H9 (cell line): ENCODE measurements at regions not wholly inside any gene's neighbourhood (a gene's known extent, or its start where the extent isn't known, plus 50 kb on each side); places are given as distances from the start of the nearest gene placed in this dataset.

ENCODE experiments used
- DNase-seq: peaks from one replicate; pipeline ENCODE4 v3.0.0-alpha.2; 2017
- H2AFZ ChIP-seq: one replicate; pipeline ENCODE4 v1.6.1; 2013; ENCODE audit warnings: mild to moderate bottlenecking, low read length, control low read depth, moderate library complexity
- H2AK5ac ChIP-seq: 2 replicates; pipeline ENCODE4 v1.6.1; 2013; ENCODE audit warnings: low read length, control low read depth, mixed read lengths; ENCODE audit not compliant: insufficient read length
- H2BK120ac ChIP-seq: one replicate; pipeline ENCODE4 v1.6.1; 2013; ENCODE audit warnings: low read depth, mild to moderate bottlenecking, low read length, control low read depth, inconsistent platforms; ENCODE audit not compliant: poor library complexity, severe bottlenecking
- H2BK12ac ChIP-seq: 2 replicates; pipeline ENCODE4 v1.6.1; 2013; ENCODE audit warnings: low read length, control low read depth, mixed read lengths, low read depth; ENCODE audit not compliant: insufficient read length
- H2BK15ac ChIP-seq: 2 replicates; pipeline ENCODE4 v1.6.1; 2013; ENCODE audit warnings: low read depth, low read length, control low read depth
- H2BK20ac ChIP-seq: one replicate; pipeline ENCODE4 v1.6.1; 2013; ENCODE audit warnings: low read depth, mild to moderate bottlenecking, low read length, control low read depth, inconsistent platforms; ENCODE audit not compliant: poor library complexity, severe bottlenecking
- H2BK5ac ChIP-seq: 2 replicates; pipeline ENCODE4 v1.6.1; 2013; ENCODE audit warnings: low read length, control low read depth, mixed read lengths; ENCODE audit not compliant: insufficient read length
- H3K14ac ChIP-seq: 2 replicates; pipeline ENCODE4 v1.6.1; 2013; ENCODE audit warnings: low read length, control low read depth; ENCODE audit not compliant: insufficient read depth
- H3K18ac ChIP-seq: 2 replicates; pipeline ENCODE4 v1.6.1; 2013; ENCODE audit warnings: low read depth, mild to moderate bottlenecking, mixed read lengths, low read length, control low read depth; ENCODE audit not compliant: insufficient read length
- H3K23ac ChIP-seq: 2 replicates; pipeline ENCODE4 v1.6.1; 2013; ENCODE audit warnings: low read length, control low read depth, mixed read lengths, low read depth; ENCODE audit not compliant: insufficient read length
- H3K23me2 ChIP-seq: 2 replicates; pipeline ENCODE4 v1.6.1; 2013; ENCODE audit warnings: low read depth, mild to moderate bottlenecking, mixed read lengths, low read length, control low read depth; ENCODE audit not compliant: insufficient read length, poor library complexity, severe bottlenecking
- H3K27ac ChIP-seq: 2 replicates; pipeline ENCODE4 v1.5.1; 2013; ENCODE audit warnings: low read length, control low read depth, mixed read lengths, low read depth; ENCODE audit not compliant: insufficient read length
- H3K27me3 ChIP-seq: 2 replicates; pipeline ENCODE4 v1.6.1; 2013; ENCODE audit warnings: low read length, control low read depth, inconsistent platforms; ENCODE audit not compliant: insufficient read depth
- H3K4ac ChIP-seq: 2 replicates; pipeline ENCODE4 v1.6.1; 2013; ENCODE audit warnings: low read depth, mild to moderate bottlenecking, control low read depth, inconsistent platforms, low read length, moderate library complexity
- H3K4me1 ChIP-seq: 2 replicates; pipeline ENCODE4 v1.6.1; 2013; ENCODE audit warnings: low read length, control low read depth, inconsistent platforms; ENCODE audit not compliant: insufficient read depth
- H3K4me2 ChIP-seq: 2 replicates; pipeline ENCODE4 v1.6.1; 2013; ENCODE audit warnings: low read length, control low read depth, mixed read lengths; ENCODE audit not compliant: insufficient read length, insufficient read depth
- H3K56ac ChIP-seq: 2 replicates; pipeline ENCODE4 v1.6.1; 2013; ENCODE audit warnings: low read depth, mild to moderate bottlenecking, mixed read lengths, low read length, control low read depth; ENCODE audit not compliant: insufficient read length
- H3K79me1 ChIP-seq: 2 replicates; pipeline ENCODE4 v1.6.1; 2013; ENCODE audit warnings: low read depth, mild to moderate bottlenecking, moderate library complexity, low read length, control low read depth, inconsistent platforms; ENCODE audit not compliant: insufficient read depth, poor library complexity, severe bottlenecking
- H3K79me2 ChIP-seq: 2 replicates; pipeline ENCODE4 v1.6.1; 2013; ENCODE audit warnings: low read length, control low read depth, inconsistent platforms; ENCODE audit not compliant: insufficient read depth
- H3K9ac ChIP-seq: 2 replicates; pipeline ENCODE4 v1.6.1; 2013; ENCODE audit warnings: low read length, control low read depth, mixed read lengths; ENCODE audit not compliant: insufficient read length; ENCODE audit errors: extremely low read depth
- H3K9me3 ChIP-seq: one replicate; pipeline ENCODE4 v1.6.1; 2013; ENCODE audit warnings: low read depth, low read length, inconsistent platforms; ENCODE audit not compliant: control insufficient read depth
- H3T11ph ChIP-seq: one replicate; pipeline ENCODE4 v1.6.1; 2013; ENCODE audit warnings: mild to moderate bottlenecking, low read length, control low read depth, inconsistent platforms
- H4K20me1 ChIP-seq: one replicate; pipeline ENCODE4 v1.6.1; 2013; ENCODE audit not compliant: control insufficient read depth, insufficient read length, insufficient read depth
- H4K5ac ChIP-seq: 2 replicates; pipeline ENCODE4 v1.6.1; 2013; ENCODE audit warnings: low read depth, mild to moderate bottlenecking, mixed read lengths, low read length, control low read depth; ENCODE audit not compliant: insufficient read length
- H4K8ac ChIP-seq: replicated peaks from 2 replicates; pipeline ENCODE4 v1.6.1; 2013; ENCODE audit warnings: low read length, control low read depth, mixed read lengths, low read depth; ENCODE audit not compliant: insufficient read length
- H4K91ac ChIP-seq: 2 replicates; pipeline ENCODE4 v1.6.1; 2013; ENCODE audit warnings: low read depth, mild to moderate bottlenecking, moderate library complexity, mixed read lengths, low read length, control low read depth; ENCODE audit not compliant: insufficient read length
- H3K27ac Mint-ChIP-seq, 3 experiments: 2 replicates in 2 of 3; 3 replicates in 1 of 3; pipeline ENCODE4 v1.8.0; 2020 to 2021; ENCODE audit warnings: mixed read lengths in 3 of 3, mild to moderate bottlenecking in 1 of 3, moderate library complexity in 1 of 3
- H3K27me3 Mint-ChIP-seq: 2 replicates; pipeline ENCODE4 v1.8.0; 2021; ENCODE audit warnings: low read depth, mild to moderate bottlenecking, moderate library complexity, mixed read lengths
- H3K36me3 Mint-ChIP-seq, 3 experiments: 2 replicates in 2 of 3; 3 replicates in 1 of 3; pipeline ENCODE4 v1.8.0; 2020 to 2021; ENCODE audit warnings: low read depth in 3 of 3, mixed read lengths in 3 of 3; ENCODE audit not compliant: insufficient read depth in 1 of 3
- H3K4me1 Mint-ChIP-seq, 2 experiments: 2 replicates each; pipeline ENCODE4 v1.8.0; 2020; ENCODE audit warnings: mixed read lengths in 2 of 2
- H3K4me3 Mint-ChIP-seq, 2 experiments: 2 replicates in 1 of 2; 3 replicates in 1 of 2; pipeline ENCODE4 v1.8.0; 2020 to 2021; ENCODE audit warnings: mild to moderate bottlenecking in 2 of 2, mixed read lengths in 2 of 2, moderate library complexity in 1 of 2
- H3K9me3 Mint-ChIP-seq, 2 experiments: 2 replicates in 1 of 2; 3 replicates in 1 of 2; pipeline ENCODE4 v1.8.0; 2020; ENCODE audit warnings: mild to moderate bottlenecking in 2 of 2, mixed read lengths in 2 of 2, moderate library complexity in 1 of 2
- CTCF ChIP-seq: fragments of 200-600 bp; sonication (generic); conservative IDR thresholded peaks from 3 replicates; pipeline ENCODE4 v1.8.0; 2021; ENCODE audit warnings: antibody characterized with exemption, mild to moderate bottlenecking
- WGBS: extraction: QIAGEN DNeasy Blood & Tissue Kit; methylation state at CpG from one replicate; pipeline ENCODE4 v1.1.7; 2013; ENCODE audit warnings: missing lambda C conversion rate, low lambda C conversion rate, mixed read lengths; ENCODE audit not compliant: insufficient read length; ENCODE audit errors: extremely low coverage; 5-methylcytosine and 5-hydroxymethylcytosine counted together

- WGBS = no CpG with 5 or more reads among the region's 5 CpGs
- H3K9me3 Mint-ChIP-seq = no peaks in the 10 kb centered on the region
- H2BK15ac ChIP-seq = no peak overlapping the region
These were observed 258.3 kb upstream of the ZPLD1 start for GRCh38 chr3:102176333-102177050.

More at GRCh38 chr3:102176333-102177050, 258.3 kb upstream of the ZPLD1 start:
- H2BK20ac ChIP-seq = no peak overlapping the region
- Mint-ChIP-seq H3K4me3 (no peak overlapping the region), H3K27me3 (no peaks in the 10 kb centered on the region), H3K4me1 (peaks cover 0 to 3% of the 10 kb centered on the region in 2 experiments; a peak in 1 of 4 replicates), H3K27ac (no peak overlapping the region), H3K36me3 (no peaks in the 10 kb centered on the region)
- TF ChIP-seq CTCF = no peak
- H4K5ac ChIP-seq = no peak overlapping the region
- H2BK12ac ChIP-seq = no peak overlapping the region
- no peak overlapping the region for H3K4ac ChIP-seq
- H3K27ac ChIP-seq = no peak overlapping the region
- H2BK5ac ChIP-seq = no peak overlapping the region
- no peak overlapping the region for H3K9ac ChIP-seq
- H3K4me1 ChIP-seq = peaks cover 2% of the 10 kb centered on the region; the same call in 1 of the 2 replicates
- H4K8ac ChIP-seq = no peak overlapping the region
- no peaks in the 10 kb centered on the region for H3K9me3 ChIP-seq
- H3T11ph ChIP-seq = no peak overlapping the region
- no peaks in the 10 kb centered on the region for H3K79me2 ChIP-seq
- H3K27me3 ChIP-seq = no peaks in the 10 kb centered on the region
- H3K56ac ChIP-seq = no peak overlapping the region
- no peak overlapping the region for H2BK120ac ChIP-seq
- H3K23me2 ChIP-seq = no peaks in the 10 kb centered on the region
- no peaks in the 10 kb centered on the region for H3K79me1 ChIP-seq
- DNase-seq = no peak
- H4K20me1 ChIP-seq = no peaks in the 10 kb centered on the region
- H4K91ac ChIP-seq = no peak overlapping the region
- H2AK5ac ChIP-seq = no peak overlapping the region
- no peak overlapping the region for H3K18ac ChIP-seq
- no peak overlapping the region for H3K23ac ChIP-seq
- no peak overlapping the region for H3K14ac ChIP-seq
- H3K4me2 ChIP-seq = no peak overlapping the region
- H2AFZ ChIP-seq = no peak overlapping the region
